ENCODE measurements at regions not wholly inside any gene's neighbourhood (a gene's known extent, or its start where the extent isn't known, plus 50 kb on each side); places are given as distances from the start of the nearest gene placed in this dataset.
"Not testable (repeated sequence)": the region's sequence is repeated elsewhere in the genome, so short reads cannot be mapped to it uniquely, and the experiment has no call there.

DNA sequence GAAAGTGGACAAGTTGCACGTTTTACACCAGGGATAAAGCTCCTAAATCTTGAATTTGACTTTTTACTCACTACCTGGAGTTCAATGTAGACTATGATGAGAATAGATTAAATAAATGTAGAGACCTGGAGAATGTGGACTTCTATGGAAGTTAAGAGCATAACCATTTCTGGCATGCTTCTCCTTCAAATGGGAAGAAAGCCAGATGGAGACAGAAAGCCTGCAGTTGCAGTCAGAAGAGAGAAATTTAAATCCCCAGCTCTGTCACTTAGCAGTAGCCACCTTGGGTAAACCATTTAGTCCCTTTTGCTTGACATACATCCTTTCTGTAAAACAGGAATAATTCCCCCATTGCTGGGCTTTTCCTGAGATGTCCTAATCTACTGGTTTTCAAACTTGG lies 355.3 kb upstream of the AUTS2 start:
- DNase-seq: no peak

GRCh38 chr7:69244701-69245100 lies 353.6 kb upstream of the AUTS2 start:
- no peak for DNase-seq

DNA sequence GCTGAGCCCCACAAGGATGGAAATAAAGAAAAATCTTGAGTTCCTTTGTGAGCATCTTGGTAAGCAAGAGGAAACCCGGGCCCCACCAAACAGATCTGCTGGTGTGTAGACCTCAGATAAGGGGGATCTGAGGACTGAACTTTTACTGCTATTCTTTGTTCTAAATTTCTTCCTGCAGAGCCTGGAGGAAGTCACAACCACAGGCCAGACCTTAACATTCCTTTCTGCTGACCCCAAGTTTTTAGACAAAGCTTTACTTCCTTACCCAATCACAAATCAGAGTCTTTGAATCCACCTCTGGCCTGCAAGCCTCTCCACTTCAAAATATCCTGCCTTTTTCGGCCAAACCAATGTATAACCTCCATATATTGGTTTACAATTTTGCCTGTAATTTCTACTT lies 352.6 kb upstream of the AUTS2 start:
- DNase-seq: no peak

GRCh38 chr7:69246758-69247157 lies 351.5 kb upstream of the AUTS2 start:
- no peak for DNase-seq

DNA sequence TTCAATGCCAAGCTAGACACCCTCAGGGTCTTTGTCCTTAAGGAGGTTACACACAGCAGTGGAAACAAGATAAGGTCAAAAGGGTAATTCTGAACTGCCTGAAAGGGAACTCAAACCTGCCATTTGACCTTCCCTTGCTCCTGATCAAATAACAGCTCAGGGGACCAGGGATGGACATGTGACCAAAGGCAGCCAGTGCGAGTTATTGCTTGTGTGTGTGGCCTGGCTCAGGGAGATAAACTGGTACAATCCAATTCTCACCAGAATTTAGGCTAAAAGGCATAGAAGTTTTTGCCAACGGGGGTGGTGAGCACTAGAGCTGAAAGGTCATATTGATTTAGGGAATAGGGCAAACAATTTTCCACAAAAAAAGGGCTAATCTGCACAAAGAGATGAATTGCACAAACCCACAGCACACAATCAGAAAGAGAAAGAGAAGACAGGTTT lies 349.9 kb upstream of the AUTS2 start:
- DNase-seq: not testable (repeated sequence)

DNA sequence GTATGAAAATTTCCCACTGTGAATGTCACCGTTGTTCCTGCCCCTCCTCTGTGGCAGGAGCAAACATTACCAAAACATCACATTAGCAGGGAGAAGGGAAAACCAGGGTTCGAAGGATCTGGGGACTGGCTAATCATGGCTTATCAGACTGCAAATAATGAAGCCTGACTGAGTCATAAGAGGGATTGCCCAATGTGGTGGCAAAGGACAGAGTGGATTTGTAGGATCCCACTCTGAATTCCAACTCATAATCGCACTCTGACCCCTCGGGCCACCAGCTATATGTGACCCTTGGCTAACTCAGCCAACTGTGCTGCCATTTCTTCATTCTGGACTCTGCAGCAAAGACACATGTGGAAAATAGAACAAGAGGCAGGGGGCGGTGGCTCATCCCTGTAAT lies 347.3 kb upstream of the AUTS2 start:
- no peak for DNase-seq

- DNase-seq: no peak
These were observed 343.6 kb upstream of the AUTS2 start for GRCh38 chr7:69254643-69255042.

DNA sequence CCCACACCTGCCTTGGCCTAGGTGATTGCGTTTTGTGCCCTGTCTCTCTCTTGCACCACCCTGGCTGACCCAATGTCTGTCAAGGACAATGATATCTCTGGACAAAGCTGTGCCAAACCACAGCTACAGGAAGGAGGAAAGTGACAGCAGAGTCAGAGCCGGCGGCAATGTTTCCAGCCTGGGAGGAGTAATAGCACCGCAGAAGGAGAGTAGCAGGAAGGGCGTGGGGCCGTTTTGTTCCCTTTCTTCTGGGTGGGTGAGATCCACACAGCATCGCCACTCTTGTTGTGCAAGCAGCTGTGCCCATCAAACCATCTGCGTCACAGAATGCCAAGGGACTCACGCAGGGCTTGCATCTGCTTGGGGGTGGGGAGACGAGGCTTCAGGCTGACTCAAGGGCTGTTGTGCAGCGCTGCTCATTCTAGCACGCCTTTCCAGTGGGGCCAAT lies 341.6 kb upstream of the AUTS2 start:
- DNase-seq: peak; percentile 58 to 69

DNA sequence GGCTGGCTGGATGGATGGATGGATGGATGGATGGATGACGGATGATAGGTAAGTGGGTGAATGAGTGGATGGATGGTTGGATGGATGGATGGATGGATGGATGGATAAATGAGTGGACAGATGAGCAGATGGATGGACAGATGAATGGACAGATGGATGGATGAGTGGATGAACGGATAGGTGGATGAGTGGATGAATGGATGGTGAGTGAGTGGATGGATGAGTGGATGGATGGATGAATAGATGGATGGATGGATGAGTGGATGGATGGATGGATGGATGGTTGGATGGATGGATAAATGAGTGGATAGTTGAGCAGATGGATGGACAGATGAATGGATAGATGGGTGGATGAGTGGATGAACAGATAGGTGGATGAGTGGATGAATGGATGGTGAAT lies 340.7 kb upstream of the AUTS2 start:
- DNase-seq: no peak

- DNase-seq: no peak
These were observed 338.8 kb upstream of the AUTS2 start for GRCh38 chr7:69259445-69259844.

- no peak for DNase-seq
These were observed 338.3 kb upstream of the AUTS2 start for GRCh38 chr7:69260023-69260422.

DNA sequence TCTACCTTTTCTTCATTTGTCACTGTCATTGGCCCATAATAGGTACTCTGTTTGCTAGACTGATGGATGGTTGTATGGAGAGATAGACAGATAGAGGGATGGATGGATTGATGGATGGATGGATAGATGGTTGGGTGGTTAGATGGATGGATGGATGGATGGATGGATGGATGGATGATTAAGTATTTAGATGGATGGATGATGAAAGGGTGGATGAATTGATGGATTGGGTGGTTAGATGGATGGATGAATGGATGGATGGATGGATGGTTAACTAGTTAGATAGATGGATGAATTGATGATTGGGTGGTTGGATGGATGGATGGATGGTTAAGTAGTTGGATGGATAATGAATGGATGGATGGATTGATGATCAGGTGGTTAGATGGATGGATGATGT lies 334.7 kb upstream of the AUTS2 start:
- no peak for DNase-seq

GRCh38 chr7:69269806-69270205 lies 328.5 kb upstream of the AUTS2 start:
- no peak for DNase-seq

GRCh38 chr7:69272101-69272500 lies 326.2 kb upstream of the AUTS2 start:
- DNase-seq: no peak

DNA sequence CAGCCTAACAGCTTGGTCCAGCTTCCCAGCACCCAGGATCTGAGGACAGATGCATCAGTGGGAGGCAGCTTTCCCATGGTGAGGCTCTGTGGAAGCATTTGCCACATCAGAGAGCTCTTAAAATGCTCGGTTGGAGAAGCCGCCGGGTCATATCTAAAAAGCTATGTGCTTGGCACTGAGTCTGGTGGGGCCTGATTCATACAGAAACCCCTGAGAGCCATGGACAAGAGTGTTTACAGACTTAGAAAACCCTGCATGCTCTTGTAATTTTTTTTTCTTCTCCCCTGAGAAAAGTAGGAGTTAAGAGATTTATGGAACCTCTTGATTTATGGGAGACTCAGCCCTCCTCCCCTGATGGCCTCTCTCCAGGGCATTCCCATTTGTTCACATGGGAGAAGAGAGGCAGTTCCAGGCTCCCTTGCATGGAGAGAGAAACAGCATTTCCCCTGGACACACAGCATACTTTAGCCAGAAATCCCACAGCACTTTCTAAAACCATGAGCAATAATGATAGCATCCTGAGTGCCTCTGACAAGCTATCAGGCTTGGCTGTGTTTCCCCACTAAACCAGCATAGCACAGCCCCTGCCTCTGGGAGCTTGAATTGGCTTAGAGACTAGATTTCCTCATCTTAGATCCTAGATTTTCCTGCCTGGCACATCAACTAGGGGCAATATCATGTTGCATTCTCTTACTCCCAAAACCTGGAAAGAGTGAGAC lies 322.1 kb upstream of the AUTS2 start:
- no peak for DNase-seq

- DNase-seq: no peak
These were observed 320.9 kb upstream of the AUTS2 start for GRCh38 chr7:69277366-69277765.

DNA sequence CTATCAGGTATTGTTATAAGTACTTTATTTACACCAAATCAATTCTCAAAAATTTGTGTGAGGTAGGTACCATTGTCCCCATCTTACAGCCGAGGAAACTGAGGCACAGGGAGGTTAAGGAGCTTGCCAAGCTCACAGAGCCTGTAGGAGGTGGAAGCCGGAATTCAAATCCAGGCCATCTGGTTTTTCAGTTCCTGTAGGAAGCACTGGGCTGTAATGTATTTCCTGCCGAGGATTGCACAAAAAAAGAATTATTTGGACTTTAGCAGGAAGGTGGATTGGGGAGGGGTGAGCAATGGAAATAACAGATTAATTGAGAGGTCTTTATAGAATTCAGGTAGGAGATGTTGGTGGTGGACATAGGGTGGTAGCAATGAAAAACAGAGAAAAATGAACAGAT lies 315.3 kb upstream of the AUTS2 start:
- no peak for DNase-seq

- DNase-seq: no peak
These were observed 314.9 kb upstream of the AUTS2 start for GRCh38 chr7:69283421-69283820.

DNA sequence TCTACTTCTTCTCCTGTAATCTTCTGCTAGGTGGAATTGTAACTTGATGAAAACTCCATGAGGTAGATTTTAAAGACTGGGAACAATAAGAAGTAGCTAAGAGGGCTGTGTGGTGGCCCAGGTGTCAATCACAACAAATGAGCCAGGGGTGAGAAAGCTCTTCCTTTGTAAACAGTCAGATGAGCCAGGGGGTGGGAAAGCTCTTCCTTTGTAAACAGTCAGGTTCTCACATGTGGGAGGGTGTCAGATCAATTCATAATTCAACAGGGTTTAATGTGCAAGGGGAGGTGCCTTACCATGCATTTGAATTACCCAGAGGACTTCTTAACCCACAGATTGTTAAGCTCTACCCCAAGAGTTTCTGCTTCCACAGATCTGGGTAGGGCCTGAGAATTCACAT lies 312.4 kb upstream of the AUTS2 start:
- DNase-seq: no peak

GRCh38 chr7:69295977-69296376 lies 302.3 kb upstream of the AUTS2 start:
- DNase-seq: peak in 1 of 2 experiments; percentile 2

- no peak for DNase-seq
These were observed 297.0 kb upstream of the AUTS2 start for GRCh38 chr7:69301253-69301652.

DNA sequence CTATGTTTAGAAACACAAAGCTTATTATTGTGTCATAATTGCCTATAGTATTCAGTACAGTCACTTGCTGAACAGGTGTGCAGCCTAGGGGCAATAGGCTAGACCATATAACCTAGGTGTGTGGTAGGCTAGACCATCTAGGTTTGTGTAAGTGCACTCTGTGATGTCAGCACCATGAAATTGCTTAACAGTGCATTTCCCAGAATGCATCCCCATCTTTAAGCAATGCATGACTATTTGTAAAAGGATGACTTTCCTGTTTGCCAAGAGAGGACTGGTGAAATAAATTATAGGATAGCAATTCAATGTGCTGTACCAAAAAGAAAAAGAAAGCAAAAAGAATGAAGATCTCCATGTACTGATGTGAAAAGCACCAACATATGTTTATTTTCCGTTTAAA lies 288.7 kb upstream of the AUTS2 start:
- no peak for DNase-seq

DNA sequence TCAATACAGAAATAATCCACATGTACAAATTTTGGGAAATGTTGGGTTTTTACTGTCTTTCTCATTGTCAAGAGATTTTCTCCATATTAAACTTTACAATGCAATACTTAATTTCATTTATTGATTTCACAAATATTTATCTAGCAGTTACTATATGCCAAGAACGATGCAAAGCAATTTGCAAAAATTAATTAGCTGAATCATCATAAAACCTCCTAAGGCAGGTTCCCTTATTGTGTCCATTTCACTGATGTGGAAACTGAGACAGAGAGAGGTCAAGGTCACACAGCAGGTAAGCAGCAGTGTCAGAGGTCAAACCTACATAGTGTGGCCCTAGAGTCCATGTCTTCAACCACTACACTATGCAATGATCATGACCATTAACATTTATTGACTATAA lies 286.8 kb upstream of the AUTS2 start:
- DNase-seq: no peak

DNA sequence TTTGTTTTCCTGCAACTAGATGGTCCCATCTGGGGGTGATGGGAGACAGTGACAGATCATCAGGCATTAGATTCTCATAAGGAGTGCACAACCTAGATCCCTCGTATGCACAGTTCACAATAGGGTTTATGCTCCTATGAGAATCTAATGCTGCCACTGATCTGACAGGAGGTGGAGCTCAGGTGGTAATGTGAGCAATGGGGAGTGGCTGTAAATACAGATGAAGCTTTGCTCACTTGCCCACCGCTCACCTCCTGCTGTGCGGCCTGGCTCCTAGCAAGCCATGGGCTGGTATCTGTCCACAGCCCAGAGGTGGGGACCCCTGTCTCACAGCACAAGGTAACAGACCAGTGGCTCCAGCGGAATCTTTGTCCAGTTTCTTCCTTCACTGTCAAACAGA lies 284.4 kb upstream of the AUTS2 start:
- not testable (repeated sequence) for DNase-seq

DNA sequence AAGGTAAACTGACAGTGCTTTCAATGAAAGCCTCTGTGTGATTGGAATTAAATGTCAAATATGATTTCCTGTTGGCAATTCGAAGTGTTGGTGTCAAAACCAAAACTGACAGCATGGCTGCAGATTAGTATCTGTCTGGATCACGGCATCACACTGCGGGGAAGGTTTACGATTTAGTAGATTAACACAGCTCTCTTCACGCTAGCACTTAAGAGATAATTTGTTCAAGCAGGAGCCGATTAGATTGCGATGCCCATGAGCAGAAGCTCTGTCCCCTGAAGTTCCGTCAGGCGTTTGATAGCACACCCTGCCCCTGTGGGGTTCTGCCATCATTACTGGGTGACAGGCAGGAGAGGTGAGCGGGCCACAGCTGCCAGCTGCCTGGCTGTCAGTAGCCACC lies 279.5 kb upstream of the AUTS2 start:
- DNase-seq: no peak

Data from SHP77 (cell line).